Thymus (tissue), 11 donors: ENCODE measurements at regions not wholly inside any gene's neighbourhood (a gene's known extent, or its start where the extent isn't known, plus 50 kb on each side); places are given as distances from the start of the nearest gene placed in this dataset.

ENCODE experiments used
- DNase-seq, 9 donors: peaks; one replicate each; pipeline ENCODE4 v3.0.0-alpha.2; 2013; ENCODE audit warnings: low spot score in 9 of 9, low read depth in 6 of 9, missing footprints in 1 of 9
- H3K27ac ChIP-seq, 2 donors: one replicate each; pipeline ENCODE4 v1.5.1; 2013; ENCODE audit warnings: control low read depth in 1 of 2, low read depth in 1 of 2, low read length in 1 of 2, mild to moderate bottlenecking in 1 of 2, moderate library complexity in 1 of 2
- H3K27me3 ChIP-seq, 2 donors: one replicate each; pipeline ENCODE4 v1.5.1; 2013; ENCODE audit warnings: low read length in 1 of 2; ENCODE audit not compliant: control insufficient read depth in 2 of 2, insufficient read depth in 1 of 2
- H3K36me3 ChIP-seq, 2 donors: one replicate each; pipeline ENCODE4 v1.5.1; 2013; ENCODE audit warnings: low read length in 1 of 2, mild to moderate bottlenecking in 1 of 2, moderate library complexity in 1 of 2; ENCODE audit not compliant: control insufficient read depth in 2 of 2, insufficient read depth in 2 of 2
- H3K4me1 ChIP-seq, 2 donors: one replicate each; pipeline ENCODE4 v1.5.1; 2013; ENCODE audit warnings: low read length in 2 of 2; ENCODE audit not compliant: control insufficient read depth in 2 of 2, insufficient read depth in 2 of 2
- H3K4me3 ChIP-seq, 2 donors: one replicate each; pipeline ENCODE4 v1.5.1; 2013; ENCODE audit warnings: low read length in 2 of 2, control low read depth in 1 of 2, mild to moderate bottlenecking in 1 of 2
- H3K9me3 ChIP-seq, 2 donors: one replicate each; pipeline ENCODE4 v1.5.1; 2013; ENCODE audit warnings: low read length in 1 of 2, mild to moderate bottlenecking in 1 of 2; ENCODE audit not compliant: control insufficient read depth in 2 of 2, insufficient read depth in 1 of 2
- WGBS: extraction: QIAGEN DNeasy Blood & Tissue Kit; methylation state at CpG from one replicate; pipeline ENCODE4 v1.1.7; 2013; 5-methylcytosine and 5-hydroxymethylcytosine counted together
- donor health status: healthy.

DNA sequence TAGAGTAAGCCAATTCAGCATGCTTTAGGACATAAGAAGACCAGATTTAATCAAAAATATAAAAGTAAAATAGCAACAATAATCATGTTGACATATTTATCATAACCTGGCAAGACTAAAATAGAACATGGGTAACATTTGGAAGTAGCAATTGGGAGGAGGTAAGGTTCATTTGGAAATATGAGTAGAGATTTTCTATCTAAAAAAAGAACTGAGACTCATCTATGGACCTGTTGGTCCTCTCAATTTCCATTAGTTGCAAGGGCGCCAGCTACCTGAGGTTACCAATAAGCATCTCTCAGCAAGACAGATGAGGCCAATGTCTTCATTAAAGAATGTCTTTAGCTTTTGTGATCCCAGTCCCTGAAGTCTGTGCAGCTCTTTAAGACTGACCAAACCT lies 196.0 kb downstream of the IRS1 start:
- DNase-seq, result no peak
- Histone ChIP-seq H3K4me1 (no peaks in the 10 kb centered on the region), H3K27me3 (no peaks in the 10 kb centered on the region), H3K4me3 (no peak overlapping the region), H3K27ac (no peak overlapping the region), H3K36me3 (no peaks in the 10 kb centered on the region), H3K9me3 (no peaks in the 10 kb centered on the region)
- 100% methylated on average over 1 of the region's 1 CpG for WGBS

DNA sequence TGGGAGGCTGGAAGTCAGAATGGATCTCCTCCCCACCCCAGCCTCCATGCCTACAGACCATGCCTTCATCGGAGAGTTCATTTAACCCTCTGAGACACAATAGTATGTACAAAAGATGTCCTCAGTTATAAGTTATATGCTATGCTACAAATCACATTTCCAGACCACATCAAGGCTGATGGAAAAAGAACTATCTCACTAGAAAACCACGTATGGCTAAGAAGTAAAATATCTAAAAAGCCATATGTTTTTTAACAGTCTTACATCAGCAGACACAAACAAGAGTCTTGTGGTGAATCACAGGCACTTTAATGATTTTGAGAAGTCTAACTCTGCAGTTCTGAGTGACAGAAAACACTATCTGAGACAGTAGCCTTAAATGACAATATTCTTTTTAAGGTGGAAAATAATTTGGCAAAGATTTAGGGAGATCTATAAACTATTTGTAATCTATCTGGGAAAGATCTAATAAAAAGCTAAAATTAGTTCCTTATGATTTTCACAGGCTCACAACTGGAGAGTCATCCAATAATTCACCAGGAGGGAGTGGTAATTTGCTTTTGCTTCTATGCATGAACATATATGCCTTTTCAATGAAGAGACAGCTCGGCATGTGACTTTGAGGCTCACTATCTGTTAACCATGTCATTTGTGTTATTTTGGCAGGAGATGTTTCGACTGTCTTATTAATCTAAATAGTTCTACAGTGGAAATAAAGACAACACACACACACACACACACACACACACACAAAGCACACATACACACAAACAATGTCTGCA lies 197.5 kb downstream of the IRS1 start:
- Histone ChIP-seq H3K27ac (no peak overlapping the region), H3K36me3 (no peaks in the 10 kb centered on the region), H3K4me1 (no peaks in the 10 kb centered on the region), H3K9me3 (no peaks in the 10 kb centered on the region), H3K4me3 (no peak overlapping the region), H3K27me3 (no peaks in the 10 kb centered on the region)
- 80% methylated on average over 4 of the region's 4 CpGs for WGBS
- no peak for DNase-seq

DNA sequence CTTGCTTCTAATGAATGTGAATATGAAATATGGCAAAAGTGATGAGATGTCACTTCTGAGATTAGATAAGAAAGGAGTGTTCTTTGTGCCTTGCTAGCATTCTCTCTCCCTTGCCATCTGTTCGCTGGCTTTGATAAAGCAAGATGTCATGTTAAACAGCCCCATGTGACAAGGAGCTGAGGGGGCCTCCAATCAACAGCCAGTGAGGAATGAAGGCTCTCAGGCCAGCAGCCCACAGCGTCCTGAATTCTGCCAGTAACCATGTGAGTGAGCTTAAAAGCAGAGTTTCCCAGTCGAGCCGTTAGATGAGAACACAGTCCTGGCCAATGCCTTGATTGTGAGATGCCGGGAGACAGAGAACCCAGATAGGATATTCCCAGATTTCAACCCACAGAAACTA lies 198.8 kb downstream of the IRS1 start:
- Histone ChIP-seq H3K4me1 (no peaks in the 10 kb centered on the region), H3K4me3 (no peak overlapping the region), H3K9me3 (no peaks in the 10 kb centered on the region), H3K36me3 (no peaks in the 10 kb centered on the region), H3K27me3 (no peaks in the 10 kb centered on the region), H3K27ac (no peak overlapping the region)
- WGBS, result 90% methylated on average over 5 of the region's 5 CpGs
- no peak for DNase-seq

DNA sequence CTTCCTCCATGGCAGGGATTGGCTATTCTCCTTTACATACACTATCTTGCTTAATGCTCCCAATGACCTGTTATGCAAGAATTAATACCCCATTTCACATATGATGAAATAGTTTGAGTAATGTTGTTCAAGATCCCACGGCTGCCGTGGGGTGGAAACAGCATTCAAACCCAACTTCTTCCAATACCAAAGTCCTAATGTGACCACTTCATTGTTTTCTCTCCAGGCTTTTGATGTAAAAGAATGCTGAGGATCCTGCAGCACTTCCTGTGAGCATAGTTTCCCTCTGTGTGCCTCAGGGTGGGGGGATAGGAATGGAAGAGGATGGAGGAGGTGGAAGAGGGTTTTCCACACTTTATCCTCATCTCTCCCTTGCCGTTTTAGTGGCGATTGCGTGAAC lies 199.4 kb downstream of the IRS1 start:
- Histone ChIP-seq H3K27ac (no peak overlapping the region), H3K36me3 (no peaks in the 10 kb centered on the region), H3K9me3 (no peaks in the 10 kb centered on the region), H3K4me3 (no peak overlapping the region), H3K27me3 (no peaks in the 10 kb centered on the region), H3K4me1 (no peaks in the 10 kb centered on the region)
- no peak for DNase-seq
- 77% methylated on average over 5 of the region's 5 CpGs for WGBS

DNA sequence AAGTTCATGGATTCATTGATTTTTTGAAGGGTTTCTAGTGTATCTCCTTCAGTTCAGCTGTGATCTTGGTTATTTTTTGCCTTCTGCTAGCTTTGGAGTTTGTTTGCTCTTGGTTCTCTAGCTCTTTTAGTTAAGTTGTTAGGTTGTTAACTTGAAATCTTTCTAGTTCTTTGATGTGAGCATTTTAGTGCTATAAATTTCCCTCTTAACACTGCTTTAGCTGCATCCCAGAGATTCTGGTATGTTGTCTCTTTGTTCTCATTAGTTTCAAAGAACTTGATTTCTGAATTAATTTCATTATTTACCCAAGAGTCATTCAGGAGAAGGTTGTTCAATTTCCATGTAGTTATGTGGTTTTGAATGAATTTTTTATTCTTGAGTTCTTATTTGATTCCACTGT lies 210.6 kb downstream of the IRS1 start:
- no peaks in the 10 kb centered on the region for H3K4me1 ChIP-seq
- no peak overlapping the region for H3K4me3 ChIP-seq
- H3K27me3 ChIP-seq, result no peaks in the 10 kb centered on the region
- no peak overlapping the region for H3K27ac ChIP-seq
- peaks cover 0 to 6% of the 10 kb centered on the region in 2 donors for H3K9me3 ChIP-seq
- DNase-seq, result no peak
- no peaks in the 10 kb centered on the region for H3K36me3 ChIP-seq

DNA sequence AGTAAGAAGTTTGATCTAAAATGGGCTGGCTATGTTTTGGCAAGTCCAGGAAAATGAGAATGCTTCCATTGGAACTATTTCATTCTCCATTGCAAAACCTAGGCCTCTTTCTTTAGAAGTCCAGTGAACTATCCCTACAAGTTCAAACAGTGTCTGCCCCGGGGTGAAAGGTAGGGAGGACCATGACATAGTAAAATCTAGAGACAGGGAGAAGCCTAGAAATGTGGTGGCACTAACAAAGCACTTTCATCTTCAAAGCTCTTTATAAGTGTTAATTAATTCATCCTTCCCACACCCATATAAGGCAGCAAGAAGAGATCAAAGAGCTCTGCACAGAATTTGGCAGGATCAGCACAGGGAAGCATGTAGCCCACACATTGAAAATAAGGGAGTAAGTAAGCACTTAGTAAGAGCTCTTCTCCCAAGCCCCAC lies 214.5 kb downstream of the IRS1 start:
- no peak for DNase-seq
- no peaks in the 10 kb centered on the region for H3K4me1 ChIP-seq
- 77% methylated on average over 1 of the region's 1 CpG for WGBS
- no peaks in the 10 kb centered on the region for H3K36me3 ChIP-seq
- no peak overlapping the region for H3K27ac ChIP-seq
- no peak overlapping the region for H3K4me3 ChIP-seq
- no peaks in the 10 kb centered on the region for H3K27me3 ChIP-seq
- no peaks in the 10 kb centered on the region for H3K9me3 ChIP-seq

DNA sequence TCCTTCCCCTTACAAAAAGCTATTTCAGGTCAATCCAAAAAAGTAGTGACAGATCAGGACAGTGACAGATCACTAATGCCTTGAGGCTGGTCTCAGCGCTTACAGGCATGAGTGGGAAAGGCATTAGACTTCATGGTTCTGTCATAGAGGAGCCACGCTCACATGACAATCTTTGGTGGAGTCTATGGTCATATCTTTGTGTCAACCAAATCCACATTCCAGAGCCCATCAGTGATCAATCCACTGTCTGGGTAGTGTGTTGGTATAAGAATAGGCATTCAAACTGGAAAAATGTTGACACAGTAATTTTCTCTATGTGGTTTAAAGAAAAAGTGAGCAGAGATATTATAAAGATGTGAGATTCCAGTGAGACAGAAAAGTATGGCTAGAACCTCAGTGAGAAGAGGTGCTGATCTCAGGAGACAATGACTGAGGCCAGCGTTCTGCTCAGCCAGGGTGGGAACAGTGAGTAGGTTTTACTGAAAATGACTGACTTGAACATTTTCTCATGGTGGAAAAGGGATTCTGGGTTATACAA lies 215.0 kb downstream of the IRS1 start:
- Histone ChIP-seq H3K27me3 (no peaks in the 10 kb centered on the region), H3K9me3 (no peaks in the 10 kb centered on the region), H3K4me3 (no peak overlapping the region), H3K27ac (no peak overlapping the region), H3K36me3 (no peaks in the 10 kb centered on the region), H3K4me1 (no peaks in the 10 kb centered on the region)
- DNase-seq, result no peak
- 96% methylated on average over 3 of the region's 3 CpGs for WGBS

DNA sequence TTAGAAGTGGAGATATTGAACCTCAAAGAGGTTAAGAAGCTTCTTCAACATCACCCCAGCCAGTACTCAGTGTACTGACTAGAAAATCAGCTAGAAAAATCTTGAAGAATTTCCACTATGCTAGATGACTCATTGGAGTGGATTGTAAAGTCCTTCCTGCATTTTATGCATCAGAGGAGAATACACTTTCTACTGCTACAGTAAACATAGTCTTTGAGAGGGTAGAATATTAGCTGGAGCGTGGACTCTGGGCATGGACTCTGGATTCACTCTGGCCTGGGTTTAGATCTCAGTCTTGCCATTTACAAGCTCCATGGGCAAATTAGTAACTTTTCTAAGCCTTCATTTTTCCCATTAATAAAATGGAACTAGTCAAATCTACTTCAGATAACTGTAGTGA lies 215.9 kb downstream of the IRS1 start:
- Histone ChIP-seq H3K27ac (no peak overlapping the region), H3K4me1 (no peaks in the 10 kb centered on the region), H3K4me3 (no peak overlapping the region), H3K36me3 (no peaks in the 10 kb centered on the region), H3K9me3 (no peaks in the 10 kb centered on the region), H3K27me3 (no peaks in the 10 kb centered on the region)
- WGBS, result 84% methylated on average over 1 of the region's 1 CpG
- no peak for DNase-seq

DNA sequence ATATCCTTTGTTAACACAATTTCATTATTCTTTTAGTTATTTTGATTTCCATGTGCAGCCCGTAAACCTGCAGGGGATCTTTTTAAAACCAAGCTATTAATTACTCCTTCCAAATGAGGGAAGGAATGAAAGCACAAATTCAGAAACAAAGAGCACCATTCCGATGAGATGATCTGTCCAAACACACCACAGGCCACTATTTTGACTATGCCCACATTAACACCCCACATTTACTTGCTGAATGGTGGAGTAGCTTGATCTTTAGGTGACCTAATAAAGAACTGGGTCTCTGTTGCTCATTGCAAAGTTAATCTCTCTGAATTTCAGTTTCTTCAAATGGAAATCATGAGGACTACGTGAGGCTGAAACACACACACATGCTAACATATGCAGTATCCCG lies 218.0 kb downstream of the IRS1 start:
- no peaks in the 10 kb centered on the region for H3K27me3 ChIP-seq
- H3K9me3 ChIP-seq, result no peaks in the 10 kb centered on the region
- H3K27ac ChIP-seq, result no peak overlapping the region
- no peaks in the 10 kb centered on the region for H3K36me3 ChIP-seq
- no peak for DNase-seq
- 55% methylated on average over 4 of the region's 4 CpGs for WGBS
- H3K4me1 ChIP-seq, result no peaks in the 10 kb centered on the region
- H3K4me3 ChIP-seq, result no peak overlapping the region
